ENCODE measurements at regions not wholly inside any gene's neighbourhood (a gene's known extent, or its start where the extent isn't known, plus 50 kb on each side); places are given as distances from the start of the nearest gene placed in this dataset.

DNA sequence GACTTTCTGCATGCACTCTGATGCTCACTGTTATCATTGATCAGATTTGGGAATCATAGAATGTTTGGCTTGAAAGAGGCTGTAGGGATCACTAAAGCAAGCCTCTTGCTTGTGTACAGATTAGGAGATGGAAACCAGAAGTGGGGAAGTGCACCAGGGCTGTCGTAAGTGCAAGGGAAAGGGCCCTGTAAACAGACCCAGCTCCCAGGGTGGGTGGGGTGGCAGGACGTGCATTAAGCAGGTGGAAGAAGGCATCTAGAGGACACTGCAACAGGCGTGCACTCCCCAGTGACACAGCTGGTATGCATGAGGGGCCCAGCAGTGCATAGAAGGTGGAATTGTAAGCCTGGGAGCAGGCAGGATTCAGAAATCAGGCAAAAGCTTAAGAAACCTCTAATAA lies 58.0 kb upstream of the SLC7A14 start:
- no peak for DNase-seq

DNA sequence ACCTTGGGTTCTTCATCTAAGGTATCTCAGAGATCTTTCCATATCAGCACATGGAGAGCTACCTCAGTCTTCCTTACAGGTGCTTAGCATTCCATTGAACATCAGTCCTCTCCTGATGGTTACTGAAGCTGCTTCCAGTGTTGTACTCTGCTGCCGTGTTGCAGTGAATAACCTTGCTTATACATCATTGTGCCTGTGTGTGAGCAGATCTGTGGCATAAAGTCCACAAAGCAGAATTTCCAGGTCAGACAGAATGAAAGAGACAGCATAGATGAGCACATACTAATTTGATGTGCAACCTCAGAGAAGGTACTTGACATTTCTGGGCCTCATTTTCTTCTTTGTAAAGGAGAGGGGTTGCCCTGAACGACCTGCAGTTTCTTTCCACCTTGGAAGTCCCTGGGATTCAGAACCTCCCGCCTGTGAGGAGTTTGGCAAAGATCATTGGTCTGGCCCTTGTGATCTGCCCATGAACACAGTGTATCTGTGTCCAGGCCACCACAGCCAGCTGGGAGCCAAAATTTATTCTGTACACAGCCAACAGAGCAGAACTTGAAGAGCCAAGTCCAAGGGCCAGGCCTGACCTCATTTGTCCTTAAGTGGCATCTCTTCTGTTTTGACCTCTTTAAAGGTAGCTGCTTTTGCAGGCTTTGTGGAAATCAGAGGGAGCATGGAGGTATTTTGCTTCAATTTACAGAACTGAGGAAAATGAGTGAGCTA lies 57.2 kb upstream of the SLC7A14 start:
- DNase-seq = no peak

DNA sequence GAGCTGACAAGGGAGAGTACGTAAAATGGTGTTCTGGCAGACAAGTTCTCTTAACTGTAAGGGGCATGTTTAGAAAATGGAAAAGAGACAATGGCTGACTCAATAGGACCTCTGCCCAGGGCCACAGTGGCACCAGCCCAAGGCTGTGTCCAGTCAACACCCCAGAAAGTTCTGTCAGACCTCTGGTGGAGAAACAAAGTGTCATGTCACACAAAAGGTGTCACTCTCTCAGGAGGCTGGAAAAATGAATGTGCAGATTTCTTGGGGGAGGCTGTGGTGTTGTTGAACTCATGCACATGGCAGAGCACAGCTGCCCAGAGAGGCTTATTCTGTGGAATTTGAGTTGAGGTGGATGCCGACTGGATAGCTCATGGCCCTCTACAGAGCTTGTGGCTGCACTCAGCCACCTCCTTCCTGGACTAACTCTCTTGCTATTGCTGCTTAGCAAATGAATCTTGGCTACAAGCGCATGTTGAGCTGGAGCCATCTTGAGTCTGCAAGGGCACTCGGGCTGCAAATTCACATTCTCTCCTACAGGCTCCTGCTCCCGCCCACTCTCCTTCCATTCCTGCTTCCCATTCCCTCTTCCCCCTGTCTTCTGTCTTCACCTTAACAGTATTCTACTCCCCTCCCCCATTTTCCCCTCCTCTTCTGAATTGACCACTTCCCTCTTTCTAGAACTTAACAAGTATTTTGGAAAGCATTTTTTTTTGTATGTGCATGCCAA lies 55.8 kb upstream of the SLC7A14 start:
- no peak for DNase-seq

DNA sequence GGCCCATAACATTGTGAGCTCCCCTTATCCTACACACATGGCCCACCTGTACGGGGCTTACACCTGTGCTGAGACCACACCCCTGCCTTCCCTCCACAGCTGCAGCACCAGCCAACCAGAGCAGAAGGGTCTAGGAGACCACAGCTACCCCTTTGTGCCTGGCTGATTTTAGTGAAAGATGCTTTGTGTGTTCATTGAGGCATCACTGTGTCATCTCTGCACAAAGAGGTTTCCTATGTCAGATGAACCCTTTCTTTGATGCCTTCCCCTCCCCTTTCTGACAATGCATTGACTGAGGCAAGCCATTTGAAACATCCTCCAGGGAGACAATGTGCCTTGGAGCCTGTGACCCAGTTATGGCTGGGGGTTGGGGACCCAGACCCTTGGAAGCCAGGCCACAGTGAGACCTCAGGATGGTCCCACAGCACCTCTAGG lies 54.9 kb upstream of the SLC7A14 start:
- DNase-seq = no peak

DNA sequence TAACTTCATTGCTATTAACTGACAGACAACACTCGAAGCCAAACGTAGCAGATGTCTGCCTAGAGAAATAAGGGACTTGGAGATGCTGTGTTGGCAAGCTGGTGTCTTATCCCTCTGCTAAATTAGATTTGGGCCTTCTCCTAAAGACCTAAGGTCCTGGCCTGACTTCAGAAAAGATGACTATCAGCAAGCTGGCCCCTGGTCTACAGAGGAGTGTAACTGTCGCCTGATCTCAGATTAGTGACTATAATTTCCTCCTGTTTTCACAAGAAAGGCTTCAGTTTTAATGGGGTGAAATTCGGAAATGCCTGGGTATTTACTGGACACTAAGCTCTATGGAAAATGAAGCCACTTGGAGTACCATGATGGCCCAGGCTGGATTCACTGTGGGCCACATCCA lies 53.1 kb upstream of the SLC7A14 start:
- no peak for DNase-seq

DNA sequence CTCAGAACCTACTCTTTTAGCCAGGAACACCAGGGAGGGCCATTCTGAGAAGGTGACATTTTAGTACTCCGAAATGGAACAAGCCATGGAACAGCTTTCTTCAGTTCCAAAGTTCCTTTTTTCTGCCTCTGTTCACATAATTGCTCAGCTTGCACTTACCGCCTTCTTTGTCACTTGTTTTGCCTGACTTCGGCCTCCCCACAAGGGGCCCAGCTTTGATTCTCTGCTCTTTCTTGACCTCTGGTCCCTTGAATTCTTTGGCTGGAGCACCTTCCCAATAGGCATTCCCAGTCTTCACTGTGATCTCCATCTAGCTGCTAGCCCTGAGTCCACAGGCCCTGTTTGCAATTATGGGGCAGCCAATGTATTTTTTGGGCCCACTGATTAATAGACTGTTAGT lies 51.4 kb upstream of the SLC7A14 start:
- no peak for DNase-seq

DNA sequence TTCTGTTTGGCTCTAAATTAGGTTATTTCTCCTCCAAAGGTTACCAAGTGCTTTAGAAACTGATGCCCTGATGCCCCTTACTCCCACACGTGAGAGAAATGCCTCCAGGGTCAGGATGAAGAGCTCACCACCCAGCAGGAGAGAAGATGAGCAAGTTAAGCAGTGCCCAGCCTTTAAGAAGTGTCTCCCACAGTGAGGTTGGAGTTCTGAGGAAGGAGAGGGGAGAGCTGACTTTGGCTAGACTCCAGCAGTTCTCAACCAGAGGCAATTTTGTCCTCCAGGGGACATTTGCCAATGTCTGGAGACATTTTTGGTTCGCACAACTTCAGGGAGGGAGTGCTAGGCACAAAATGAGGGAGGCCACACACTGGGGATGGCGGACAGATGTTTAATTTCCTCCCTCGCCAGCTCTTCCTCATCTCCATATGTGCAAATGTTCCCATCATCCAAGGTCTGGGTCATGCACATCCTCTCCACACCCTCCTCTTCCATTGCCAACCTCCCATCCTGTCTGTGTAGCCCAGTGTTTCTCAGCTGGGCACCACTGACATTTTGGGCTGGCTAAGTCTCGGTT lies 50.6 kb upstream of the SLC7A14 start:
- no peak for DNase-seq
